ENCODE measurements at regions not wholly inside any gene's neighbourhood (a gene's known extent, or its start where the extent isn't known, plus 50 kb on each side); places are given as distances from the start of the nearest gene placed in this dataset.

GRCh38 chr12:83346333-83346732 is 659.6 kb downstream of the TMTC2 start:
- Mint-ChIP-seq H3K27me3 (no peaks in the 10 kb centered on the region), H3K4me3 (no peak overlapping the region)

GRCh38 chr12:83343767-83344166 is 657.1 kb downstream of the TMTC2 start:
- Histone ChIP-seq H3K36me3 (ENCODE audit: insufficient read depth, low read length) (no peaks in the 10 kb centered on the region), H3K4me3 (ENCODE audit: low read length) (no peak overlapping the region), H3K27ac (ENCODE audit: low read depth, low read length) (no peak overlapping the region), H3K9me3 (ENCODE audit: low read length) (no peaks in the 10 kb centered on the region), H3K27me3 (ENCODE audit: insufficient read depth, low read length, poor library complexity, severe bottlenecking) (no peaks in the 10 kb centered on the region), H3K4me1 (ENCODE audit: insufficient read depth, low read length) (no peaks in the 10 kb centered on the region)
- no peak for DNase-seq
- no peaks in the 10 kb centered on the region for H3K4me1 Mint-ChIP-seq
- CTCF ChIA-PET: no interaction called here
- H3K27ac Mint-ChIP-seq: no peak overlapping the region
- peaks cover 0 to 2% (median 0%) of the 10 kb centered on the region in 5 donors for H3K9me3 Mint-ChIP-seq
- H3K36me3 Mint-ChIP-seq: no peaks in the 10 kb centered on the region
- POLR2A ChIA-PET: no interaction called here
- H3K27me3 Mint-ChIP-seq: no peaks in the 10 kb centered on the region
- H3K4me3 Mint-ChIP-seq: no peak overlapping the region

More at GRCh38 chr12:83346333-83346732, 659.6 kb downstream of the TMTC2 start:
- POLR2A ChIA-PET: no interaction called here
- Mint-ChIP-seq H3K4me1 (no peaks in the 10 kb centered on the region), H3K27ac (no peak overlapping the region), H3K36me3 (no peaks in the 10 kb centered on the region), H3K9me3 (no peaks in the 10 kb centered on the region)
- Histone ChIP-seq H3K27me3 (ENCODE audit: insufficient read depth, low read length, poor library complexity, severe bottlenecking) (no peaks in the 10 kb centered on the region), H3K9me3 (ENCODE audit: low read length) (no peaks in the 10 kb centered on the region), H3K27ac (ENCODE audit: low read depth, low read length) (no peak overlapping the region), H3K4me3 (ENCODE audit: low read length) (no peak overlapping the region), H3K36me3 (ENCODE audit: insufficient read depth, low read length) (no peaks in the 10 kb centered on the region), H3K4me1 (ENCODE audit: insufficient read depth, low read length) (no peaks in the 10 kb centered on the region)
- no peak for DNase-seq
- CTCF ChIA-PET: no interaction called here

GRCh38 chr12:83335748-83336147 is 649.0 kb downstream of the TMTC2 start:
- no peak for DNase-seq
- H3K4me1 ChIP-seq (ENCODE audit: insufficient read depth, low read length): no peaks in the 10 kb centered on the region
- no peaks in the 10 kb centered on the region for H3K36me3 ChIP-seq (ENCODE audit: insufficient read depth, low read length)
- ChIA-PET POLR2A (no interaction called here), CTCF (no interaction called here)
- peaks cover 0 to 9% (median 0%) of the 10 kb centered on the region in 5 donors for H3K9me3 Mint-ChIP-seq
- no peak overlapping the region for H3K27ac Mint-ChIP-seq
- no peaks in the 10 kb centered on the region for H3K4me1 Mint-ChIP-seq
- H3K27me3 Mint-ChIP-seq: no peaks in the 10 kb centered on the region
- H3K9me3 ChIP-seq (ENCODE audit: low read length): no peaks in the 10 kb centered on the region
- H3K4me3 ChIP-seq (ENCODE audit: low read length): no peak overlapping the region
- H3K27ac ChIP-seq (ENCODE audit: low read depth, low read length): no peak overlapping the region
- no peaks in the 10 kb centered on the region for H3K36me3 Mint-ChIP-seq
- no peaks in the 10 kb centered on the region for H3K27me3 ChIP-seq (ENCODE audit: insufficient read depth, low read length, poor library complexity, severe bottlenecking)
- H3K4me3 Mint-ChIP-seq: no peak overlapping the region

GRCh38 chr12:83326666-83327065 is 640.0 kb downstream of the TMTC2 start:
- Histone ChIP-seq H3K27ac (ENCODE audit: low read depth, low read length) (no peak overlapping the region), H3K27me3 (ENCODE audit: insufficient read depth, low read length, poor library complexity, severe bottlenecking) (no peaks in the 10 kb centered on the region), H3K36me3 (ENCODE audit: insufficient read depth, low read length) (no peaks in the 10 kb centered on the region), H3K9me3 (ENCODE audit: low read length) (no peaks in the 10 kb centered on the region), H3K4me1 (ENCODE audit: insufficient read depth, low read length) (no peaks in the 10 kb centered on the region), H3K4me3 (ENCODE audit: low read length) (no peak overlapping the region)
- Mint-ChIP-seq H3K27me3 (no peaks in the 10 kb centered on the region), H3K27ac (no peak overlapping the region), H3K4me3 (no peak overlapping the region), H3K4me1 (no peaks in the 10 kb centered on the region), H3K36me3 (no peaks in the 10 kb centered on the region), H3K9me3 (peaks cover 0 to 2% (median 0%) of the 10 kb centered on the region in 5 donors)
- DNase-seq: no peak
- CTCF ChIA-PET: no interaction called here
- POLR2A ChIA-PET: no interaction called here

GRCh38 chr12:83323866-83324265 is 637.2 kb downstream of the TMTC2 start:
- no peak overlapping the region for H3K27ac Mint-ChIP-seq
- POLR2A ChIA-PET: no interaction called here
- Histone ChIP-seq H3K4me1 (ENCODE audit: insufficient read depth, low read length) (no peaks in the 10 kb centered on the region), H3K9me3 (ENCODE audit: low read length) (no peaks in the 10 kb centered on the region), H3K27me3 (ENCODE audit: insufficient read depth, low read length, poor library complexity, severe bottlenecking) (no peaks in the 10 kb centered on the region), H3K4me3 (ENCODE audit: low read length) (no peak overlapping the region), H3K27ac (ENCODE audit: low read depth, low read length) (no peak overlapping the region), H3K36me3 (ENCODE audit: insufficient read depth, low read length) (no peaks in the 10 kb centered on the region)
- CTCF ChIA-PET: no interaction called here
- no peak for DNase-seq
- no peak overlapping the region for H3K4me3 Mint-ChIP-seq
- no peaks in the 10 kb centered on the region for H3K36me3 Mint-ChIP-seq
- peaks cover 0 to 2% (median 0%) of the 10 kb centered on the region in 5 donors for H3K9me3 Mint-ChIP-seq
- no peaks in the 10 kb centered on the region for H3K4me1 Mint-ChIP-seq
- H3K27me3 Mint-ChIP-seq: no peaks in the 10 kb centered on the region

GRCh38 chr12:83322809-83323208 is 636.1 kb downstream of the TMTC2 start:
- Mint-ChIP-seq H3K27me3 (no peaks in the 10 kb centered on the region), H3K4me1 (no peaks in the 10 kb centered on the region), H3K4me3 (no peak overlapping the region), H3K27ac (no peak overlapping the region), H3K36me3 (no peaks in the 10 kb centered on the region), H3K9me3 (peaks cover 0 to 2% (median 0%) of the 10 kb centered on the region in 5 donors)
- ChIA-PET CTCF (no interaction called here), POLR2A (no interaction called here)
- Histone ChIP-seq H3K27ac (ENCODE audit: low read depth, low read length) (no peak overlapping the region), H3K9me3 (ENCODE audit: low read length) (no peaks in the 10 kb centered on the region), H3K36me3 (ENCODE audit: insufficient read depth, low read length) (no peaks in the 10 kb centered on the region), H3K4me3 (ENCODE audit: low read length) (no peak overlapping the region), H3K4me1 (ENCODE audit: insufficient read depth, low read length) (no peaks in the 10 kb centered on the region), H3K27me3 (ENCODE audit: insufficient read depth, low read length, poor library complexity, severe bottlenecking) (no peaks in the 10 kb centered on the region)
- no peak for DNase-seq

GRCh38 chr12:83321971-83322370 is 635.3 kb downstream of the TMTC2 start:
- DNase-seq: no peak
- peaks cover 0 to 3% (median 2%) of the 10 kb centered on the region in 5 donors for H3K9me3 Mint-ChIP-seq
- H3K27ac Mint-ChIP-seq: no peak overlapping the region
- Histone ChIP-seq H3K4me1 (ENCODE audit: insufficient read depth, low read length) (no peaks in the 10 kb centered on the region), H3K36me3 (ENCODE audit: insufficient read depth, low read length) (no peaks in the 10 kb centered on the region), H3K4me3 (ENCODE audit: low read length) (no peak overlapping the region), H3K27ac (ENCODE audit: low read depth, low read length) (no peak overlapping the region), H3K27me3 (ENCODE audit: insufficient read depth, low read length, poor library complexity, severe bottlenecking) (no peaks in the 10 kb centered on the region), H3K9me3 (ENCODE audit: low read length) (no peaks in the 10 kb centered on the region)
- no peaks in the 10 kb centered on the region for H3K27me3 Mint-ChIP-seq
- H3K36me3 Mint-ChIP-seq: no peaks in the 10 kb centered on the region
- no peaks in the 10 kb centered on the region for H3K4me1 Mint-ChIP-seq
- CTCF ChIA-PET: no interaction called here
- POLR2A ChIA-PET: no interaction called here
- H3K4me3 Mint-ChIP-seq: no peak overlapping the region

- Mint-ChIP-seq H3K4me1 (no peaks in the 10 kb centered on the region), H3K4me3 (no peak overlapping the region), H3K27ac (no peak overlapping the region), H3K36me3 (no peaks in the 10 kb centered on the region), H3K27me3 (no peaks in the 10 kb centered on the region), H3K9me3 (peaks cover 0 to 3% (median 2%) of the 10 kb centered on the region in 5 donors)
- ChIA-PET CTCF (no interaction called here), POLR2A (no interaction called here)
- H3K27ac ChIP-seq (ENCODE audit: low read depth, low read length): no peak overlapping the region
- no peaks in the 10 kb centered on the region for H3K9me3 ChIP-seq (ENCODE audit: low read length)
- no peaks in the 10 kb centered on the region for H3K4me1 ChIP-seq (ENCODE audit: insufficient read depth, low read length)
- DNase-seq: no peak
- H3K36me3 ChIP-seq (ENCODE audit: insufficient read depth, low read length): no peaks in the 10 kb centered on the region
- H3K27me3 ChIP-seq (ENCODE audit: insufficient read depth, low read length, poor library complexity, severe bottlenecking): no peaks in the 10 kb centered on the region
- no peak overlapping the region for H3K4me3 ChIP-seq (ENCODE audit: low read length)
These were observed 633.6 kb downstream of the TMTC2 start for GRCh38 chr12:83320350-83320749.
